ENCODE measurements at regions not wholly inside any gene's neighbourhood (a gene's known extent, or its start where the extent isn't known, plus 50 kb on each side); places are given as distances from the start of the nearest gene placed in this dataset.

DNA sequence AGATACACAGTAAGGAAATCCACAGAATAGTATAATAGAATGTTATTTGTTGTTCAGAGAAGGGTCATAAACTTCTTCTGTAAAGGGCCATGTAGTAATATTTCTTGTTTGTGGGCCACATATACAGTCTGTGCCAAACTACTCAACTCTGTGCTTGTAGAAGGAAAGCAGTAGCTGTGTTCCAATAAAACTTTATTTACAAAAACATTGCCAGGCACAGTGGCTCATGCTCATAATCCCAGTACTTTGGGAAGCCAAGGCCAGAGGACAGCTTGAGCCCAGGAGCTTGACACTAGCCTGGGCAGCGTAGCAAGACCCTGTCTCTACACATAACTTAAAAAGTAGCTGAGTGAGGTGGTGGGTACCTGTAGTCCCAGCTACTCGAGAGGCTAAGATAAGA, 612.8 kb upstream of the PSMD7 start:
- no peak overlapping the region for H4K5ac ChIP-seq (ENCODE audit: low read depth, low read length)
- no peaks in the 10 kb centered on the region for H3K27me3 ChIP-seq (ENCODE audit: control insufficient read depth, insufficient read depth, low read length)
- H3K4me2 ChIP-seq (ENCODE audit: low read depth, low read length) = no peak overlapping the region
- no peak overlapping the region for H3K14ac ChIP-seq (replicated peaks; ENCODE audit: low read depth, low read length)
- intact Hi-C loops (cut with micrococcal nuclease) = no loop called here
- H3K4me3 ChIP-seq (ENCODE audit: insufficient read depth, low read depth, low read length) = no peak overlapping the region
- no peaks in the 10 kb centered on the region for H3K4me1 ChIP-seq (ENCODE audit: control insufficient read depth, insufficient read depth, low read length)
- BruUV-seq (replicated peaks) = no TSS peak
- H2BK15ac ChIP-seq (ENCODE audit: low read depth, low read length) = no peak overlapping the region
- WGBS, 2 experiments (ENCODE audit: extremely low coverage in 2 of 2, insufficient read length in 1 of 2) = no CpG with 5 or more reads among the region's 2 CpGs
- TF ChIP-seq CEBPB (IDR thresholded peaks at IDR 0.05; ENCODE audit: low read depth, low read length) = no peak
- no peak for TF ChIP-seq MXI1 (IDR thresholded peaks at IDR 0.05; ENCODE audit: borderline replicate concordance, low read depth, low read length)
- TF ChIP-seq FOS (IDR thresholded peaks at IDR 0.05; ENCODE audit: low read depth, low read length) = no peak
- no peak for TF ChIP-seq RAD21 (IDR thresholded peaks at IDR 0.05; ENCODE audit: low read length)
- no peak for TF ChIP-seq POLR2A (IDR thresholded peaks at IDR 0.05; ENCODE audit: low read depth, low read length)
- TF ChIP-seq NFE2L2 (IDR thresholded peaks at IDR 0.05; ENCODE audit: low read depth, low read length) = no peak
- TF ChIP-seq, protein P1, sequence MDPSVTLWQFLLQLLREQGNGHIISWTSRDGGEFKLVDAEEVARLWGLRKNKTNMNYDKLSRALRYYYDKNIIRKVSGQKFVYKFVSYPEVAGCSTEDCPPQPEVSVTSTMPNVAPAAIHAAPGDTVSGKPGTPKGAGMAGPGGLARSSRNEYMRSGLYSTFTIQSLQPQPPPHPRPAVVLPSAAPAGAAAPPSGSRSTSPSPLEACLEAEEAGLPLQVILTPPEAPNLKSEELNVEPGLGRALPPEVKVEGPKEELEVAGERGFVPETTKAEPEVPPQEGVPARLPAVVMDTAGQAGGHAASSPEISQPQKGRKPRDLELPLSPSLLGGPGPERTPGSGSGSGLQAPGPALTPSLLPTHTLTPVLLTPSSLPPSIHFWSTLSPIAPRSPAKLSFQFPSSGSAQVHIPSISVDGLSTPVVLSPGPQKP (IDR thresholded peaks at IDR 0.05; ENCODE audit: borderline replicate concordance, low read depth, low read length) = no peak
- TF ChIP-seq RFX5 (IDR thresholded peaks at IDR 0.05; ENCODE audit: low read depth, low read length) = no peak
- no peak for TF ChIP-seq CHD1 (IDR thresholded peaks at IDR 0.05; ENCODE audit: low read depth, low read length)
- TF ChIP-seq RCOR1 (IDR thresholded peaks at IDR 0.05; ENCODE audit: insufficient replicate concordance, low read length) = no peak
- no peak for TF ChIP-seq MAFK (IDR thresholded peaks at IDR 0.05; ENCODE audit: low read depth, low read length)
- TF ChIP-seq BHLHE40 (IDR thresholded peaks at IDR 0.05; ENCODE audit: low read depth, low read length) = no peak
- TF ChIP-seq, protein P2, sequence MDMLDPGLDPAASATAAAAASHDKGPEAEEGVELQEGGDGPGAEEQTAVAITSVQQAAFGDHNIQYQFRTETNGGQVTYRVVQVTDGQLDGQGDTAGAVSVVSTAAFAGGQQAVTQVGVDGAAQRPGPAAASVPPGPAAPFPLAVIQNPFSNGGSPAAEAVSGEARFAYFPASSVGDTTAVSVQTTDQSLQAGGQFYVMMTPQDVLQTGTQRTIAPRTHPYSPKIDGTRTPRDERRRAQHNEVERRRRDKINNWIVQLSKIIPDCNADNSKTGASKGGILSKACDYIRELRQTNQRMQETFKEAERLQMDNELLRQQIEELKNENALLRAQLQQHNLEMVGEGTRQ (IDR thresholded peaks at IDR 0.05; ENCODE audit: low read depth, low read length) = no peak
- no peak for TF ChIP-seq SMC3 (IDR thresholded peaks at IDR 0.05; ENCODE audit: low read depth, low read length)
- no peak for TF ChIP-seq MAZ (IDR thresholded peaks at IDR 0.05; ENCODE audit: borderline replicate concordance, low read depth, low read length)
- no peak for TF ChIP-seq CTCF (conservative IDR thresholded peaks at IDR 0.05; ENCODE audit: low read depth, low read length)
- H2BK120ac ChIP-seq (ENCODE audit: low read depth, low read length) = no peak overlapping the region
- H3K9me3 ChIP-seq (ENCODE audit: control insufficient read depth, insufficient read depth, low read length) = peaks cover 8% of the 10 kb centered on the region
- H3K23ac ChIP-seq (ENCODE audit: low read depth, low read length) = no peak overlapping the region
- no peak overlapping the region for H3K27ac ChIP-seq (ENCODE audit: insufficient read depth, low read length)
- no peak overlapping the region for H2BK5ac ChIP-seq (ENCODE audit: low read depth, low read length, poor library complexity, severe bottlenecking)
- ATAC-seq (ENCODE audit: low read depth) (no peak), DNase-seq (no peak)
- no peak overlapping the region for H3K9ac ChIP-seq (ENCODE audit: low read depth, low read length)
- in situ Hi-C loops (cut with MboI; ENCODE audit: low sequenced_read_pairs) = no loop called here
- no peak overlapping the region for H2AK9ac ChIP-seq (replicated peaks; ENCODE audit: low read depth, low read length, poor library complexity)
- H4K8ac ChIP-seq (ENCODE audit: low read depth in 2 of 2, low read length in 2 of 2) = no peak overlapping the region
- POLR2A ChIA-PET (ENCODE audit: unreplicated experiment) = no interaction called here
- H3K36me3 ChIP-seq (ENCODE audit: control insufficient read depth, insufficient read depth, low read length) = no peaks in the 10 kb centered on the region
- no peak overlapping the region for H3K56ac ChIP-seq (ENCODE audit: extremely low read depth, insufficient read depth, low read length)
- no peak overlapping the region for H3K18ac ChIP-seq (ENCODE audit: low read depth, low read length)
- H4K91ac ChIP-seq (ENCODE audit: insufficient read depth, low read depth, low read length) = no peak overlapping the region
- H4K20me1 ChIP-seq (ENCODE audit: insufficient read depth, low read length) = no peaks in the 10 kb centered on the region
- H2AFZ ChIP-seq (replicated peaks; ENCODE audit: low read length, poor library complexity) = no peak overlapping the region
- CTCF ChIA-PET = no interaction called here
- no peaks in the 10 kb centered on the region for H3K9me1 ChIP-seq (ENCODE audit: insufficient read depth, low read length)
- dilution Hi-C loops (cut with HindIII; ENCODE audit: low sequenced_read_pairs, unreplicated experiment) = no loop called here
- H3K79me1 ChIP-seq (ENCODE audit: low read depth in 1 of 2, low read length in 2 of 2) = no peaks in the 10 kb centered on the region
- no peak overlapping the region for H2BK20ac ChIP-seq (ENCODE audit: low read depth, low read length)
- no peak overlapping the region for H3K4ac ChIP-seq (ENCODE audit: low read depth, low read length)
- H2AK5ac ChIP-seq (ENCODE audit: low read depth, low read length) = no peak overlapping the region
